ENCODE measurements at regions not wholly inside any gene's neighbourhood (a gene's known extent, or its start where the extent isn't known, plus 50 kb on each side); places are given as distances from the start of the nearest gene placed in this dataset.

DNA sequence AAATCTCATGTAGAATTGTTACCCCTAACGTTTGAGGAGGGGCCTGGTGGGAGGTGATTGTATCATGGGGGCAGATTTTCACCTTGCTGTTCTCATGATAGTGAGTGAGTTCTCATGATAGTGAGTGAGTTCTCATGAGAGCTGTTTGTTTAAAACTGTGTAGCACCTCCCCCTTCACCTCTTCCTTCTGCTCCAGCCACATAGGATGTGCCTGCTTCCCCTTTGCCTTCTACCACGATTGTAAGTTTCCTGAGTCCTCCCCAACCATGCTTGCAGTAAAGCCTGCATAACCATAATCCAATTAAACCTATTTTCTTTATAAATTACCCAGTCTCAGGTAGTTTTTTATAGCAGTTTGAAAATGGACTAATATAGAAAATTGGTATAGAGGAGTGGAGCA, 1783.7 kb upstream of the CDH9 start:
- Histone ChIP-seq H3K9me3 (peaks cover 0 to 3% of the 10 kb centered on the region in 2 donors), H3K4me3 (no peak overlapping the region), H3K27ac (no peak overlapping the region), H3K27me3 (no peaks in the 10 kb centered on the region), H3K36me3 (no peaks in the 10 kb centered on the region), H3K4me1 (no peaks in the 10 kb centered on the region)
- WGBS, 2 donors (ENCODE audit: low coverage in 1 of 2): 25 to 49% methylated on average over 2 of the region's 2 CpGs
- intact Hi-C loops (cut with DNase I; ENCODE audit: low total_unique reads) (no loop called here), in situ Hi-C loops (cut with MboI; ENCODE audit: low pct_ligation_motif_present in 1 of 4, low pct_unique_long_range_greater_than_20kb in 1 of 4, low sequenced_read_pairs in 3 of 4) (no loop called here)
- TF ChIP-seq POLR2AphosphoS5 (IDR thresholded peaks at IDR 0.05) (no peak), EP300 (IDR thresholded peaks at IDR 0.05; ENCODE audit: low read depth) (no peak), POLR2A (IDR thresholded peaks at IDR 0.05) (no peak)
- TF ChIP-seq, protein P1, sequence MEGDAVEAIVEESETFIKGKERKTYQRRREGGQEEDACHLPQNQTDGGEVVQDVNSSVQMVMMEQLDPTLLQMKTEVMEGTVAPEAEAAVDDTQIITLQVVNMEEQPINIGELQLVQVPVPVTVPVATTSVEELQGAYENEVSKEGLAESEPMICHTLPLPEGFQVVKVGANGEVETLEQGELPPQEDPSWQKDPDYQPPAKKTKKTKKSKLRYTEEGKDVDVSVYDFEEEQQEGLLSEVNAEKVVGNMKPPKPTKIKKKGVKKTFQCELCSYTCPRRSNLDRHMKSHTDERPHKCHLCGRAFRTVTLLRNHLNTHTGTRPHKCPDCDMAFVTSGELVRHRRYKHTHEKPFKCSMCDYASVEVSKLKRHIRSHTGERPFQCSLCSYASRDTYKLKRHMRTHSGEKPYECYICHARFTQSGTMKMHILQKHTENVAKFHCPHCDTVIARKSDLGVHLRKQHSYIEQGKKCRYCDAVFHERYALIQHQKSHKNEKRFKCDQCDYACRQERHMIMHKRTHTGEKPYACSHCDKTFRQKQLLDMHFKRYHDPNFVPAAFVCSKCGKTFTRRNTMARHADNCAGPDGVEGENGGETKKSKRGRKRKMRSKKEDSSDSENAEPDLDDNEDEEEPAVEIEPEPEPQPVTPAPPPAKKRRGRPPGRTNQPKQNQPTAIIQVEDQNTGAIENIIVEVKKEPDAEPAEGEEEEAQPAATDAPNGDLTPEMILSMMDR (IDR thresholded peaks at IDR 0.05): no peak
- DNase-seq: no peak

DNA sequence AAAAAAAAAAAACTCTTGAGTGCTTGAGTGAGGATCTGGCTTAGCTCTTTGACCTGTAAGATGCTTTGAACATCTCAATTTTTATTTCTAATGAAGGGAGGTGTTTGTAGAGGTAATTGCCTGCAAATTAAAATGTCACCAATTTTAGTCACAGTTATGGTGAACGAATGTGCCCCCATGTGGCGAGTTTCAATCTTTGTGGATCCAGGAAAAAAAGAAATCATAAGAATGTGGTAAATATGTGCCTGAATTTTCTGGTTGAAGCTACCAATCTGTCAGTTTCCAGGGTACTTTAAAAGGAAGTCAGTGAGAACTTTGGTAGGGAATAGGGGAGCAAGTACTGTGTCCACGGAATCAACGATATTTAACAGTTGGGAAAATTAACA, 1772.4 kb upstream of the CDH9 start:
- in situ Hi-C loops (cut with MboI; ENCODE audit: low pct_ligation_motif_present in 1 of 4, low pct_unique_long_range_greater_than_20kb in 1 of 4, low sequenced_read_pairs in 3 of 4) (no loop called here), intact Hi-C loops (cut with DNase I; ENCODE audit: low total_unique reads) (no loop called here)
- Histone ChIP-seq H3K36me3 (no peaks in the 10 kb centered on the region), H3K27me3 (no peaks in the 10 kb centered on the region), H3K9me3 (no peaks in the 10 kb centered on the region), H3K27ac (no peak overlapping the region), H3K4me1 (no peaks in the 10 kb centered on the region), H3K4me3 (no peak overlapping the region)
- WGBS, 2 donors (ENCODE audit: low coverage in 1 of 2): 77 to 88% methylated on average over 4 of the region's 4 CpGs
- DNase-seq: no peak
- no peak for TF ChIP-seq POLR2AphosphoS5 (IDR thresholded peaks at IDR 0.05)
- TF ChIP-seq EP300 (IDR thresholded peaks at IDR 0.05; ENCODE audit: low read depth): no peak
- TF ChIP-seq POLR2A (IDR thresholded peaks at IDR 0.05): no peak
- TF ChIP-seq, protein P1 (IDR thresholded peaks at IDR 0.05): no peak

DNA sequence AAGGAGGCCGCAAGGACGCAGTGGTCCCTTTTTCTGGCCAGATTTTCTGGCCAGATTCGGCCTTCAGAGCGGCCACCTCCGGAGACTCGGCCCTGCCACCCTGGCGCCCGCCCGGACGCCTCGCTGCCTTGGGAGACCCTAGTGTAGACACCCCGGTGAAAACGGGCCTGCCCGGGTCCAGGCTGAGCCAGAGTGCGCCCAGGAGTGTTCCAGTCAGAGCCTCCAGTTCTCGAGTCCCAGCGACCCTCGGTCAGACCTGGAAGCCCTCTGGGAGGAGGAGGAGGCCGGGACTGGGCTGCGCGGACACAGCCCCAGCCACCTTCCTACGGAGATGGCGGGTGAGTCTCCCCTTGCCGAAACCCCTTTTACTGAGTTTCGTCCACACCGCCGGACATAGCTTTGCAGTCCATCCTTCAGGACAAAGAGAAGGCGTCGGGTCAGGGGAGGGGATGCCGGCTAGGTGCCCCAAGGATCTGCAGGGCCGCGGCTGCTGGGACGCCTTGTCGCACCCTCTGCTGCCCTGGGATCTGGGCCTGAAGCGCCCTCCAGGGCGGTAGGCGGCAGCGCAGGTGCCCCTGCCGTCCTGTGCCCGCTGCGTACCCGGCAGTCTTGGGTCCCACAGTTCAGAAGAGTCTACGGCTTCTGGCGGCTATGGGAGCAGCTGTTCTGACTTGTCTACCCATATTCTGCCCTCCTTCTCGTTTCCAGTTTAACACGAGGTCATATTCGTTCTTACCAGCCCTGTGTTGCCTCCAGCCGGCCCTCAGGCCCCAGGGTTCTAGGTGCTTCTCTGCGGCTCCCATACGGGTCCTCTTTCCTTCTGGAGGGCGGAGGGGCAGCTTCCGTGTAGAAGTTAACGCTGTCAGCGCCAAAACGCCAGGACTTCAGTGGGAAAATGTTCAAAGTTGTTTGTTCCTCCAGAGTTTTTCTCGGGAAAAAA, 1771.7 kb upstream of the CDH9 start:
- intact Hi-C loops (cut with DNase I; ENCODE audit: low total_unique reads): no loop called here
- H3K9me3 ChIP-seq: no peaks in the 10 kb centered on the region
- 90 to 91% methylated on average over 8 to 56 of the region's 56 CpGs for WGBS, 2 donors (ENCODE audit: low coverage in 1 of 2)
- no peaks in the 10 kb centered on the region for H3K4me1 ChIP-seq
- TF ChIP-seq POLR2AphosphoS5 (IDR thresholded peaks at IDR 0.05): no peak
- TF ChIP-seq, protein P1 (IDR thresholded peaks at IDR 0.05): no peak
- TF ChIP-seq POLR2A (IDR thresholded peaks at IDR 0.05): no peak
- TF ChIP-seq EP300 (IDR thresholded peaks at IDR 0.05; ENCODE audit: low read depth): no peak
- no peaks in the 10 kb centered on the region for H3K36me3 ChIP-seq
- H3K27ac ChIP-seq: no peak overlapping the region
- in situ Hi-C loops (cut with MboI; ENCODE audit: low pct_ligation_motif_present in 1 of 4, low pct_unique_long_range_greater_than_20kb in 1 of 4, low sequenced_read_pairs in 3 of 4): no loop called here
- H3K27me3 ChIP-seq: no peaks in the 10 kb centered on the region
- H3K4me3 ChIP-seq: no peak overlapping the region
- DNase-seq: no peak

DNA sequence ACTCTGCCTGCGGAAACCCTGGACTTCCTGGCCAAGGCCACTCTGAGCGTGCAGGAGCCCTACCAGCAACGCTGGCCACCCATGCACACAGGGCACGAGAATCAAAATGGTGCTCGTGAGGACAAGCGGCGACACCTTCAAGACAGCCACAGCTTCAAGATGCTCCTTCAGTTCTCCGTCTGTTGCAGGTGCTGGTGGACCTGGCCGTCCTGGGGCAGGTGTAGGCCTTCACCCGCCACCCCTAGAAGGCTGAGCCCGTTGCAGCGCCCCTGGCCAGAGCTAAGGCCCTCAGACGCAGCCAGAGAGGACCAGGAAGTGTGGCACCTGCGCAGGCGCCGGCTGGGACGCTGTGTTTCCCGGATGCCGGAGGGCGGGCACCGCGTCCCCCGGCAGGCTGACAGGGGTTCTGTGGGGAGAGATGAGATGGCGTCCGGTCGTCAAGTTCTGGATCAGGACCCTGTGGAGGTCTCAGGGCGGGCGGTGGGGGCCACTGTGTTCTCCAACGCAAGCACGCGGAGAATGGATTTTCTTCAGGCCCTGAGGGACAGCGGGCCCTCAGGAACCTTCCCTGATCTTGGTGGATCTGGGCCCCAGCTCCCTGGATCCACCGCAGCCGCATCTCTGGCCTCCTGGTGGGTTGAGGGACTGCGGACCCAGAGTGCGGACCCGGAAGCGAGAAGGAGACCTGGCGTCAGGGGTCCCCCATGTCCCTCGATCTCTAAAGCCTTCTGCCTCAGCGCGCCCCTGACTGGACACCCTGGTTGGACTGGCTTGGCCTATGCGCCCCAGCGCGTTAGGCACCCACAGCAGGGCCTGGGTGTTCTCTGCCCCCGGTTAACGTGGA, 1770.8 kb upstream of the CDH9 start:
- TF ChIP-seq POLR2AphosphoS5 (IDR thresholded peaks at IDR 0.05) (no peak), POLR2A (IDR thresholded peaks at IDR 0.05) (no peak), EP300 (IDR thresholded peaks at IDR 0.05; ENCODE audit: low read depth) (no peak)
- TF ChIP-seq, protein P1 (IDR thresholded peaks at IDR 0.05): no peak
- 92 to 96% methylated on average over 15 to 47 of the region's 47 CpGs for WGBS, 2 donors (ENCODE audit: low coverage in 1 of 2)
- no peak overlapping the region for H3K4me3 ChIP-seq

More for the DNA sequence above, 1770.8 kb upstream of the CDH9 start:
- no peak overlapping the region for H3K27ac ChIP-seq
- intact Hi-C loops (cut with DNase I; ENCODE audit: low total_unique reads) (no loop called here), in situ Hi-C loops (cut with MboI; ENCODE audit: low pct_ligation_motif_present in 1 of 4, low pct_unique_long_range_greater_than_20kb in 1 of 4, low sequenced_read_pairs in 3 of 4) (no loop called here)
- H3K9me3 ChIP-seq: no peaks in the 10 kb centered on the region
- no peak for DNase-seq
- no peaks in the 10 kb centered on the region for H3K36me3 ChIP-seq
- no peaks in the 10 kb centered on the region for H3K4me1 ChIP-seq
- H3K27me3 ChIP-seq: no peaks in the 10 kb centered on the region
